C4-2B (cell line): ENCODE measurements at regions not wholly inside any gene's neighbourhood (a gene's known extent, or its start where the extent isn't known, plus 50 kb on each side); places are given as distances from the start of the nearest gene placed in this dataset.

ENCODE experiments used
- H3K27ac ChIP-seq: fragments of 450-650 bp; 2 replicates; pipeline ENCODE4 v1.5.1; 2017
- ZFX ChIP-seq: fragments of 450-650 bp; IDR thresholded peaks from 2 replicates; pipeline ENCODE4 v1.6.1; 2017
- TF ChIP-seq, protein P1 (sequence below): fragments of 450-650 bp; conservative IDR thresholded peaks from 2 replicates; pipeline ENCODE4 v1.5.1; 2017; ENCODE audit warnings: mild to moderate bottlenecking

DNA sequence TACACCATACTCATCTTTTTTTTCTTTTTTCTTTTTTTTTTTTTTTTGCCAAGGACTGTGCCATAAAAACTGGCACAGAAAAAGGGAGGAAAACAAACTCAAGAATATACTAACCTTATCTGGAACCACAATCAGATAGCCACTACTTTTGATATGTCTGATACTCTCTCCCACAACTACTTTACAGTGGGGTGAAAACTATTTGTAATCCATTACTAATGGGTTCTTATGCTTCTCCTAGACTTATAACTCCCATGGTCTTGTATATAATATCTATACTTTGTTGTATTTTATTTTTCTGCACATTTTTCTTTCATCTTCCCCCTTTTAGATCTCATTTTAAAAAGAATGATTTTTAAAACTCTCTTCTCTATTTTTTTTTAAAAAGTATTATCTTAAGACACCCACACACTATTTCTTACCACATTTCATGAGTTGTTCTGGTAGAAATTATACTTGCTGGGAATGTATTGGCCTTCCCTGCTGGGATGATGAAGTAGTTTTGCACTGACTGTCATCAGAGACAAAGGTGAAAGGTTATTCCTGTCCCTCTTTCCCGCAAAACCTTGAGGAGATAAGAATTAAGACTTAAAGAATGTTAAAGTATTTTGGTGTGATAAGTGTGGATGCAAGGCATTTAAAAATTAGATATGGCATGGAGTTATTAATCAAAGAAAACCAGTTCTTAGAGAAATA is 146.7 kb upstream of the KLF12 start:
- no peak for TF ChIP-seq ZFX
- TF ChIP-seq, protein P1, sequence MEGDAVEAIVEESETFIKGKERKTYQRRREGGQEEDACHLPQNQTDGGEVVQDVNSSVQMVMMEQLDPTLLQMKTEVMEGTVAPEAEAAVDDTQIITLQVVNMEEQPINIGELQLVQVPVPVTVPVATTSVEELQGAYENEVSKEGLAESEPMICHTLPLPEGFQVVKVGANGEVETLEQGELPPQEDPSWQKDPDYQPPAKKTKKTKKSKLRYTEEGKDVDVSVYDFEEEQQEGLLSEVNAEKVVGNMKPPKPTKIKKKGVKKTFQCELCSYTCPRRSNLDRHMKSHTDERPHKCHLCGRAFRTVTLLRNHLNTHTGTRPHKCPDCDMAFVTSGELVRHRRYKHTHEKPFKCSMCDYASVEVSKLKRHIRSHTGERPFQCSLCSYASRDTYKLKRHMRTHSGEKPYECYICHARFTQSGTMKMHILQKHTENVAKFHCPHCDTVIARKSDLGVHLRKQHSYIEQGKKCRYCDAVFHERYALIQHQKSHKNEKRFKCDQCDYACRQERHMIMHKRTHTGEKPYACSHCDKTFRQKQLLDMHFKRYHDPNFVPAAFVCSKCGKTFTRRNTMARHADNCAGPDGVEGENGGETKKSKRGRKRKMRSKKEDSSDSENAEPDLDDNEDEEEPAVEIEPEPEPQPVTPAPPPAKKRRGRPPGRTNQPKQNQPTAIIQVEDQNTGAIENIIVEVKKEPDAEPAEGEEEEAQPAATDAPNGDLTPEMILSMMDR = no peak

DNA sequence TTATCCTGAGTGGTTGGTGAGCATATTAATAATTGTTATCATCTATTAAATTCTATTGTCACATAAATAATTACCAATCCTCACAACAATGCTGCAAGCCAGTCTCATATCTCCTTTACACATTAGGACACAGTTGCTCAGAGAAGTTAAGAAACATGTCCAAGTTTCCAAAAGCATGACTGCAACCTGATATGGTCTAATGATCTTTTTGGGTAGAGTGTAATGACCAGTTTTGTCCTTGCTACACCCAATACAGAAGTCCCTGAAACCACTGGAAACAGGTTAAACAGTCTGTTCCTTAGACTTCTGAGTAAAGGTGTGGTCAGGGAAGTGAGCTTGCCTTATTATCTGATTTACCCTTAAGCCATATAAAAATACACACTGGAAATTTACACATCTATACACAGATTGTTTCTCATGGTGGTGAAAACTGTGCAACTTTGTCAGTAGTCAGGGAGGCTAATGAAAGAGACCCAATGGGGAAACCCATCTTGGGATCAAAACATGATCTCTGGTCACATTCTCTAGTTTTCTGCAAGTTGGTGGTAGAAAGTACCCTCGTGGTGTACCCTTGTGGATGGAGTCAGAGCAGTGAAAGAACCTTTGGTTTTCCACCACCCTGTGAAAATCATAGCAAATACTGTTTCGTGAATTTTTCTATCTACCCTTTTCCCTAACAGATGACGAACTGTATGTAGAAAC is 146.0 kb upstream of the KLF12 start:
- TF ChIP-seq, protein P1 = no peak
- no peak for TF ChIP-seq ZFX
- H3K27ac ChIP-seq = no peak overlapping the region

More for the DNA sequence above, 146.7 kb upstream of the KLF12 start:
- H3K27ac ChIP-seq = no peak overlapping the region

DNA sequence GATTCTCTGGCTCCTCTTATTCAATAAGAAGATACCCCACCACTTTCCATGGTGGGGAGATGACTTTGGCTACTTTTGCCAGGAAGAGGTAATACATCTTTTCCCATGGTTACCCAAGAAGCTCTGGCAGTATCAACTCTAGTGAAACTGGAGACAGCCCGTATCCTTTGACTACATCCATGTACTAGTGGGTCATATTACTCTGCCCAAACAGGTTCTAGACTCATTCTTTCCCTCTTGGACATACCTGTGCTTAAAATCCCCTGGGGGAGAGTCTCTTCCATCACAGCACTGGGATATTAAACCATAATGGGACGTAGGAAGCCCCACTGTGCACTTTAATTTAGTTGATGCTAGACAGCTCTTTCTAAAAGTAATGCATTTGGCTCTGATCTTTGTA is 144.7 kb upstream of the KLF12 start:
- TF ChIP-seq ZFX = no peak
- TF ChIP-seq, protein P1 = no peak

DNA sequence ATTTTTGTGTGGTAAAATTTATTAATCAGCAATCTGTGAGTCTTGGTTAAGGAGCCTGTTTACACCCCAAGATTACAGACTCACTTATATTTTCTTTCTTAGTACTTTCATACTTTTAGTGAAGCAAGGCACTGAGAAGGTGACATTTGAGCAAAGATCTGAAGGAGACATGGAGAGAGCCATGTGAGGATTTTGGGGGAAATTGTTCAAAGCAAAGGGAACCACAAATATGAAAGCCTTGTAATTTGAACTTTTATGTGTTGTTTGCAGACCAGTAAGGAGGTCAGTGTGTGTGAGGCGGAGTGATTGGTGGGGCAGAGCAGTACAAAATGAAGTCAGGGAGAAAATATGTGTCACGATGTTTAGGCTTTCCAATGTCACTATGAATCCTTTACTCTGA is 140.7 kb upstream of the KLF12 start:
- no peak overlapping the region for H3K27ac ChIP-seq
- TF ChIP-seq, protein P1 = no peak
- no peak for TF ChIP-seq ZFX

More for the DNA sequence above, 144.7 kb upstream of the KLF12 start:
- H3K27ac ChIP-seq = no peak overlapping the region

DNA sequence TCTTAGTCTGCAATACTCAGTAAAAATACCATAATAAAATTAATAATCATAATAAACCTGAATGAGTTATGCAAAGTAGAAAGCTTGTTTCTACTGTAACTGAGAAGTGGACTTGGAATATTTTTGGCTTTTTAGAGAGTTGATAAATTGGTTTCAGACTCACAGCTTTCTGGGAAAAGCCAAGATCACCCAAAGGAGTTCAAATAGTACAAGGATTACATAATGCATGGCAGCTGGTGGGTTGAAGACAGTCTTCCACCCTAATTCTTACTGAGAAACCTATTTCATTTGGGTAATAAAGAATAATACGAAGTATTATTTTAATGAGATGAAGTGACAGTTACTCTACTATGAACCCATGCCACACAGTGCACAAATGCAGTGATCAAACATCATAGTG is 139.4 kb upstream of the KLF12 start:
- TF ChIP-seq, protein P1 = no peak
- no peak for TF ChIP-seq ZFX
- H3K27ac ChIP-seq = no peak overlapping the region

DNA sequence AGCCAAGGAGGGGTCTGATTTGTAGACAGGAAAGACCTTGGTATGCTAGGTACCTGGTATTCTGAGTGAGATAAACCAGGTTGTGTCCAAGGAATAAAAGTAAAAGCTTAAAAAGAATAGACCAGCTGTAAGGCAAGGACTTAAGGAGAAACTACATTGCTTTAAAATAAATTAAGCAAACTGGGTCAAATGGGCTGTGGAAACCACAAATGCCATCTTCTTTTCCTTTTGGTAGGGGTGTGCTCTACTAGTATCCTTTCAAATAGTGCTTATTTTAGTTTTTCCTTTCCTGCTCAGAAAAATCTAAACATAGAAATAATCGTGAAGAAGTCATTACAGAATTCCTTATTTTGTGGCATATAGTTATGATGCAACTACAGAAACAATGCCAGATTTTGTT is 138.6 kb upstream of the KLF12 start:
- no peak for TF ChIP-seq ZFX
- TF ChIP-seq, protein P1 = no peak
- H3K27ac ChIP-seq = no peak overlapping the region

DNA sequence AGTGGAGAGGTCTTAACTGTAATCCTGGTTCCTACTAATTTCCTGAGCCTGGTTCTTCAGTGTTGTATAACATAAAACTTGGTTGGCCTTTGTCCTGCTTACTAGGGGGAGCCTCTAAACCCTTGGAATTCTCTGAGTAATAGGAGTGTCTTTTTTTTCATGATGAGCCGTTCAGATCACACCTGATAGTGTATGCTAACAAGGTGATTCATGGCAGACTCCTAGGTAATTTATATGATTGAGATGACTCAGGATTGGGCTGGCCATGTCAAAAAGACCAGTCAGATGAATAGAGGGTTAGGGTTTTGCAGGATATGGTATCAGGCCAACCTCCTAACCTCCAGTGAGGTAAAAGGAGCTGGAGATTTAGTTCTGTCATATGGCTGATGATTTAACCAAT is 135.8 kb upstream of the KLF12 start:
- H3K27ac ChIP-seq = no peak overlapping the region
- TF ChIP-seq, protein P1 = no peak
- TF ChIP-seq ZFX = no peak
